HEK293 (cell line): ENCODE measurements at regions not wholly inside any gene's neighbourhood (a gene's known extent, or its start where the extent isn't known, plus 50 kb on each side); places are given as distances from the start of the nearest gene placed in this dataset.

Experiments
- CTCF ChIA-PET: fragments of 350-600 bp; formaldehyde crosslinking; extraction: SDS; loops from one replicate; lab custom pipeline; 2021; ENCODE audit warnings: antibody characterized with exemption; lab: Yijun Ruan, JAX
- POLR2A ChIA-PET: fragments of 300-600 bp; formaldehyde crosslinking; extraction: SDS; loops from one replicate; lab custom pipeline; 2020; ENCODE audit warnings: antibody characterized with exemption, inconsistent platforms; lab: Yijun Ruan, JAX
- H3K27ac ChIP-seq: fragments of 200-500 bp; sonication (Bioruptor generic); 2 replicates; pipeline ENCODE4 v1.5.1; 2014; ENCODE audit warnings: low read depth, low read length, control low read depth, inconsistent platforms; ENCODE audit errors: extremely low read depth
- H3K36me3 ChIP-seq, 2 experiments: fragments of 200-500 bp in 1 of 2; sonication (Bioruptor generic) in 1 of 2; 1 replicate in 1 of 2; 2 replicates in 1 of 2; pipeline ENCODE4 v1.5.1; 2014 to 2017; ENCODE audit warnings: inconsistent platforms in 2 of 2, low read length in 2 of 2; ENCODE audit not compliant: control insufficient read depth in 2 of 2, insufficient read depth in 1 of 2
- H3K4me1 ChIP-seq: fragments of 200-500 bp; sonication (Bioruptor generic); 2 replicates; pipeline ENCODE4 v1.5.1; 2014; ENCODE audit warnings: mild to moderate bottlenecking, low read length, inconsistent platforms; ENCODE audit not compliant: control insufficient read depth, insufficient read depth
- H3K4me3 ChIP-seq: 2 replicates; pipeline ENCODE4 v1.5.1; 2011; ENCODE audit warnings: low read depth, mild to moderate bottlenecking, control low read depth, low read length, moderate library complexity
- H3K9me3 ChIP-seq: fragments of 200-500 bp; sonication (Bioruptor generic); 2 replicates; pipeline ENCODE4 v1.5.1; 2014; ENCODE audit warnings: low read depth, low read length, inconsistent platforms; ENCODE audit not compliant: control insufficient read depth, insufficient read depth
- BCL11B ChIP-seq: fragments of 450-650 bp; formaldehyde crosslinking; IDR thresholded peaks from 2 replicates; pipeline ENCODE4 v1.5.1; 2016; ENCODE audit warnings: low read depth, missing biosample characterization, missing genetic modification characterization
- EGR2 ChIP-seq: fragments of 450-650 bp; formaldehyde crosslinking; IDR thresholded peaks from 2 replicates; pipeline ENCODE4 v1.5.1; 2016; ENCODE audit warnings: low read depth, missing biosample characterization, missing genetic modification characterization
- FEZF1 ChIP-seq: fragments of 450-650 bp; formaldehyde crosslinking; IDR thresholded peaks from 2 replicates; pipeline ENCODE4 v1.5.1; 2016; ENCODE audit warnings: missing biosample characterization, missing genetic modification characterization
- HOXA7 ChIP-seq: sonication (generic); formaldehyde crosslinking; IDR thresholded peaks from 2 replicates; pipeline ENCODE4 v1.8.1; 2022; ENCODE audit warnings: missing genetic modification reagents, borderline replicate concordance
- MEIS1 ChIP-seq: sonication (generic); formaldehyde crosslinking; IDR thresholded peaks from 2 replicates; pipeline ENCODE4 v1.8.1; 2022; ENCODE audit warnings: missing genetic modification reagents, mild to moderate bottlenecking, borderline replicate concordance
- PRDM1 ChIP-seq: fragments of 450-650 bp; formaldehyde crosslinking; IDR thresholded peaks from 2 replicates; pipeline ENCODE4; 2016; ENCODE audit warnings: missing biosample characterization, missing genetic modification characterization
- PRDM4 ChIP-seq: fragments of 450-650 bp; formaldehyde crosslinking; IDR thresholded peaks from 2 replicates; pipeline ENCODE4 v1.5.1; 2017; ENCODE audit warnings: missing biosample characterization, missing genetic modification characterization
- SP7 ChIP-seq: fragments of 450-650 bp; formaldehyde crosslinking; IDR thresholded peaks from 2 replicates; pipeline ENCODE4 v1.5.1; 2016; ENCODE audit warnings: missing biosample characterization, missing genetic modification characterization
- ZBTB1 ChIP-seq: fragments of 450-650 bp; formaldehyde crosslinking; IDR thresholded peaks from 2 replicates; pipeline ENCODE4 v1.5.1; 2016; ENCODE audit warnings: missing biosample characterization, missing genetic modification characterization
- ZBTB11 ChIP-seq: fragments of 450-650 bp; formaldehyde crosslinking; conservative IDR thresholded peaks from 2 replicates; pipeline ENCODE4 v1.5.1; 2016; ENCODE audit warnings: low read depth, missing biosample characterization, missing genetic modification characterization
- ZBTB17 ChIP-seq: fragments of 450-650 bp; formaldehyde crosslinking; IDR thresholded peaks from 2 replicates; pipeline ENCODE4 v1.5.1; 2016; ENCODE audit warnings: missing biosample characterization, missing genetic modification characterization
- ZBTB6 ChIP-seq: fragments of 450-650 bp; formaldehyde crosslinking; IDR thresholded peaks from 2 replicates; pipeline ENCODE4 v1.5.1; 2017; ENCODE audit warnings: missing biosample characterization, missing genetic modification characterization
- ZBTB7A ChIP-seq: fragments of 450-650 bp; formaldehyde crosslinking; IDR thresholded peaks from 2 replicates; pipeline ENCODE4 v1.5.1; 2016; ENCODE audit warnings: low read depth, missing biosample characterization, missing genetic modification characterization
- ZFHX2 ChIP-seq: fragments of 450-650 bp; formaldehyde crosslinking; conservative IDR thresholded peaks from 2 replicates; pipeline ENCODE4 v1.5.1; 2016; ENCODE audit warnings: missing biosample characterization, missing genetic modification characterization
- ZNF10 ChIP-seq: fragments of 450-650 bp; formaldehyde crosslinking; IDR thresholded peaks from 2 replicates; pipeline ENCODE4 v1.5.1; 2017; ENCODE audit warnings: missing biosample characterization, missing genetic modification characterization
- ZNF157 ChIP-seq: fragments of 450-650 bp; formaldehyde crosslinking; IDR thresholded peaks from 2 replicates; pipeline ENCODE4 v1.5.1; 2016; ENCODE audit warnings: missing biosample characterization, missing genetic modification characterization
- ZNF335 ChIP-seq: fragments of 450-650 bp; formaldehyde crosslinking; conservative IDR thresholded peaks from 2 replicates; pipeline ENCODE4 v1.5.1; 2016; ENCODE audit warnings: missing biosample characterization, missing genetic modification characterization
- ZNF362 ChIP-seq: fragments of 450-650 bp; formaldehyde crosslinking; IDR thresholded peaks from 2 replicates; pipeline ENCODE4 v1.5.1; 2016; ENCODE audit warnings: missing biosample characterization, missing genetic modification characterization
- ZNF514 ChIP-seq: fragments of 450-650 bp; formaldehyde crosslinking; IDR thresholded peaks from 2 replicates; pipeline ENCODE4 v1.5.1; 2016; ENCODE audit warnings: missing biosample characterization, missing genetic modification characterization
- ZNF670 ChIP-seq: fragments of 450-650 bp; formaldehyde crosslinking; IDR thresholded peaks from 2 replicates; pipeline ENCODE4 v1.5.1; 2016; ENCODE audit warnings: missing biosample characterization, missing genetic modification characterization, low read depth
- TF ChIP-seq, protein P1 (sequence below): fragments of 450-650 bp; formaldehyde crosslinking; IDR thresholded peaks from 2 replicates; pipeline ENCODE4 v1.5.1; 2016; ENCODE audit warnings: missing biosample characterization, missing genetic modification characterization
- TF ChIP-seq, protein P2 (sequence below): fragments of 450-650 bp; formaldehyde crosslinking; IDR thresholded peaks from 2 replicates; pipeline ENCODE4 v1.5.1; 2016; ENCODE audit warnings: missing biosample characterization, missing genetic modification characterization
- TF ChIP-seq, protein P3 (sequence below): fragments of 450-650 bp; formaldehyde crosslinking; IDR thresholded peaks from 2 replicates; pipeline ENCODE4 v1.5.0; 2017; ENCODE audit warnings: missing biosample characterization, missing genetic modification characterization, borderline replicate concordance

DNA sequence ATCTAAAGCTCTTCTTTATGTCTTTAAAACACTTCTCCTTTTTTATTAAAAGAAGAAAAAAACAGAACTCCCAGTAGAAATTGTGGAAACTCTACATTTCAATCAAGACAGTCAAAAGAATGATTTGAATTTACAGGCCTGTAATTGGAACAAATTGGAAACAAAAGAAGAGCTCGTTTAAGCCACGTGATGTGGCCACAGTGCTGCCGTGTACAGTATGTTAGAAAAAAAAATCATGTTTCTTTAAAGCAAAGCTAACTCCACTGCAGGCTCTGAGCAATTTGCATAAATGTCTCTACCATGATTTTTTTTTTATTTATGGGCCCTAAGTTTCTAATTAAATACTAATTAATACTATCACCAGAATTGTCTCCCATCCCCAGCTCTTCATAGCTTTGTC, 325.6 kb downstream of the ZSWIM6 start (continued):
- no peak for TF ChIP-seq ZBTB11 (tag by site-specific recombination)
- TF ChIP-seq MEIS1 (CRISPR knock-in tag): no peak
- TF ChIP-seq ZNF670 (tag by site-specific recombination): no peak
- TF ChIP-seq, protein P1, sequence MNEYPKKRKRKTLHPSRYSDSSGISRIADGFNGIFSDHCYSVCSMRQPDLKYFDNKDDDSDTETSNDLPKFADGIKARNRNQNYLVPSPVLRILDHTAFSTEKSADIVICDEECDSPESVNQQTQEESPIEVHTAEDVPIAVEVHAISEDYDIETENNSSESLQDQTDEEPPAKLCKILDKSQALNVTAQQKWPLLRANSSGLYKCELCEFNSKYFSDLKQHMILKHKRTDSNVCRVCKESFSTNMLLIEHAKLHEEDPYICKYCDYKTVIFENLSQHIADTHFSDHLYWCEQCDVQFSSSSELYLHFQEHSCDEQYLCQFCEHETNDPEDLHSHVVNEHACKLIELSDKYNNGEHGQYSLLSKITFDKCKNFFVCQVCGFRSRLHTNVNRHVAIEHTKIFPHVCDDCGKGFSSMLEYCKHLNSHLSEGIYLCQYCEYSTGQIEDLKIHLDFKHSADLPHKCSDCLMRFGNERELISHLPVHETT (tag by site-specific recombination): no peak
- TF ChIP-seq ZBTB7A (tag by site-specific recombination): no peak

- Histone ChIP-seq H3K36me3 (no peaks in the 10 kb centered on the region), H3K27ac (no peak overlapping the region), H3K4me3 (no peak overlapping the region), H3K4me1 (no peaks in the 10 kb centered on the region), H3K9me3 (no peaks in the 10 kb centered on the region)
- ChIA-PET CTCF (interaction anchor here (0.6 to 3.5 kb wide), 35 partner anchors 9 to 700 kb away, joined by 3 to 27 read pairs (median 5); no protein-coding TSS in a partner anchor), POLR2A (no interaction called here)
- TF ChIP-seq, protein P2, sequence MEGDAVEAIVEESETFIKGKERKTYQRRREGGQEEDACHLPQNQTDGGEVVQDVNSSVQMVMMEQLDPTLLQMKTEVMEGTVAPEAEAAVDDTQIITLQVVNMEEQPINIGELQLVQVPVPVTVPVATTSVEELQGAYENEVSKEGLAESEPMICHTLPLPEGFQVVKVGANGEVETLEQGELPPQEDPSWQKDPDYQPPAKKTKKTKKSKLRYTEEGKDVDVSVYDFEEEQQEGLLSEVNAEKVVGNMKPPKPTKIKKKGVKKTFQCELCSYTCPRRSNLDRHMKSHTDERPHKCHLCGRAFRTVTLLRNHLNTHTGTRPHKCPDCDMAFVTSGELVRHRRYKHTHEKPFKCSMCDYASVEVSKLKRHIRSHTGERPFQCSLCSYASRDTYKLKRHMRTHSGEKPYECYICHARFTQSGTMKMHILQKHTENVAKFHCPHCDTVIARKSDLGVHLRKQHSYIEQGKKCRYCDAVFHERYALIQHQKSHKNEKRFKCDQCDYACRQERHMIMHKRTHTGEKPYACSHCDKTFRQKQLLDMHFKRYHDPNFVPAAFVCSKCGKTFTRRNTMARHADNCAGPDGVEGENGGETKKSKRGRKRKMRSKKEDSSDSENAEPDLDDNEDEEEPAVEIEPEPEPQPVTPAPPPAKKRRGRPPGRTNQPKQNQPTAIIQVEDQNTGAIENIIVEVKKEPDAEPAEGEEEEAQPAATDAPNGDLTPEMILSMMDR (tag by site-specific recombination): peak; percentile 67
- no peak for TF ChIP-seq SP7 (tag by site-specific recombination)
- peak; percentile 41; the same call in 1 of the 2 replicates for TF ChIP-seq ZFHX2 (tag by site-specific recombination)
- TF ChIP-seq ZNF362 (tag by site-specific recombination): no peak
- TF ChIP-seq HOXA7 (CRISPR knock-in tag): no peak
- TF ChIP-seq ZBTB1: no peak
- TF ChIP-seq, protein P3, sequence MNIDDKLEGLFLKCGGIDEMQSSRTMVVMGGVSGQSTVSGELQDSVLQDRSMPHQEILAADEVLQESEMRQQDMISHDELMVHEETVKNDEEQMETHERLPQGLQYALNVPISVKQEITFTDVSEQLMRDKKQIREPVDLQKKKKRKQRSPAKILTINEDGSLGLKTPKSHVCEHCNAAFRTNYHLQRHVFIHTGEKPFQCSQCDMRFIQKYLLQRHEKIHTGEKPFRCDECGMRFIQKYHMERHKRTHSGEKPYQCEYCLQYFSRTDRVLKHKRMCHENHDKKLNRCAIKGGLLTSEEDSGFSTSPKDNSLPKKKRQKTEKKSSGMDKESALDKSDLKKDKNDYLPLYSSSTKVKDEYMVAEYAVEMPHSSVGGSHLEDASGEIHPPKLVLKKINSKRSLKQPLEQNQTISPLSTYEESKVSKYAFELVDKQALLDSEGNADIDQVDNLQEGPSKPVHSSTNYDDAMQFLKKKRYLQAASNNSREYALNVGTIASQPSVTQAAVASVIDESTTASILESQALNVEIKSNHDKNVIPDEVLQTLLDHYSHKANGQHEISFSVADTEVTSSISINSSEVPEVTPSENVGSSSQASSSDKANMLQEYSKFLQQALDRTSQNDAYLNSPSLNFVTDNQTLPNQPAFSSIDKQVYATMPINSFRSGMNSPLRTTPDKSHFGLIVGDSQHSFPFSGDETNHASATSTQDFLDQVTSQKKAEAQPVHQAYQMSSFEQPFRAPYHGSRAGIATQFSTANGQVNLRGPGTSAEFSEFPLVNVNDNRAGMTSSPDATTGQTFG (tag by site-specific recombination): no peak
- TF ChIP-seq PRDM4 (tag by site-specific recombination): no peak
- TF ChIP-seq PRDM1 (tag by site-specific recombination): no peak
- 0 out of 2 replicates have a peak, but pooled peaks have one; percentile 40 for TF ChIP-seq EGR2
- TF ChIP-seq ZNF10: no peak
- no peak for TF ChIP-seq ZNF157
- TF ChIP-seq BCL11B: no peak
- no peak for TF ChIP-seq ZNF514 (tag by site-specific recombination)
- TF ChIP-seq ZBTB6: no peak
- TF ChIP-seq FEZF1 (tag by site-specific recombination): 0 out of 2 replicates have a peak, but pooled peaks have one; percentile 6
- peak; percentile 29; the same call in 1 of the 2 replicates for TF ChIP-seq ZBTB17 (tag by site-specific recombination)
- 0 out of 2 replicates have a peak, but pooled peaks have one; percentile 29 for TF ChIP-seq ZNF335 (tag by site-specific recombination)
Measured at GRCh38 chr5:61658592-61659008, 326.5 kb downstream of the ZSWIM6 start.
